HEK293T (cell line): ENCODE measurements at regions not wholly inside any gene's neighbourhood (a gene's known extent, or its start where the extent isn't known, plus 50 kb on each side); places are given as distances from the start of the nearest gene placed in this dataset.

Experiments used
- CTBP1 ChIP-seq: fragments of 450-650 bp; IDR thresholded peaks from 2 replicates; pipeline ENCODE4 v1.6.1; 2016; ENCODE audit warnings: borderline replicate concordance
- FOXM1 ChIP-seq: fragments of 450-650 bp; IDR thresholded peaks from 2 replicates; pipeline ENCODE4 v1.6.1; 2017; ENCODE audit warnings: mild to moderate bottlenecking, borderline replicate concordance
- L3MBTL2 ChIP-seq: fragments of 450-650 bp; conservative IDR thresholded peaks from 2 replicates; pipeline ENCODE4 v1.6.1; 2016; ENCODE audit warnings: mild to moderate bottlenecking
- SUZ12 ChIP-seq: fragments of 450-650 bp; IDR thresholded peaks from 2 replicates; pipeline ENCODE4 v1.6.1; 2016; ENCODE audit warnings: mild to moderate bottlenecking
- TF ChIP-seq, protein P1 (sequence below): fragments of 450-650 bp; IDR thresholded peaks from 2 replicates; pipeline ENCODE4 v1.6.1; 2016

DNA sequence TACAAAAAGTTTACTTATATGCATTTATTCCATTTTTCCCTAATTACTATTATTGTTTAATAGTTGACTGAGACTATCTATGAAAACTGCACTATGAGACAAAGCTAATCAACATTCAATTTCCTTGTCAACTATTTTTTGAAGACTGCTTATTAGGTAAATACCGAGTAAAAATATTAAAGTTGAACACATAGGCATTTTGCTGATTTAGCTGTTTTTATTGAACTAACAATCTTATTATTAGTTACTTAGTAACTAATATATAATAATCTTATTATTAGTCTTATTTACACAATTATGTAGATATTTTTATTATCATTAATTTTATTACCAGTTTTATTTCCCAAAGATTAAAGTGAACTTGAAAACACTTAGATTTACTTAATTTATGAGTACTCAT lies 728.8 kb downstream of the TENT5A start:
- no peak for TF ChIP-seq FOXM1
- no peak for TF ChIP-seq CTBP1
- TF ChIP-seq, protein P1, sequence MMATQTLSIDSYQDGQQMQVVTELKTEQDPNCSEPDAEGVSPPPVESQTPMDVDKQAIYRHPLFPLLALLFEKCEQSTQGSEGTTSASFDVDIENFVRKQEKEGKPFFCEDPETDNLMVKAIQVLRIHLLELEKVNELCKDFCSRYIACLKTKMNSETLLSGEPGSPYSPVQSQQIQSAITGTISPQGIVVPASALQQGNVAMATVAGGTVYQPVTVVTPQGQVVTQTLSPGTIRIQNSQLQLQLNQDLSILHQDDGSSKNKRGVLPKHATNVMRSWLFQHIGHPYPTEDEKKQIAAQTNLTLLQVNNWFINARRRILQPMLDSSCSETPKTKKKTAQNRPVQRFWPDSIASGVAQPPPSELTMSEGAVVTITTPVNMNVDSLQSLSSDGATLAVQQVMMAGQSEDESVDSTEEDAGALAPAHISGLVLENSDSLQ: no peak
- TF ChIP-seq SUZ12: no peak
- no peak for TF ChIP-seq L3MBTL2
